ENCODE measurements at regions not wholly inside any gene's neighbourhood (a gene's known extent, or its start where the extent isn't known, plus 50 kb on each side); places are given as distances from the start of the nearest gene placed in this dataset.
"Not testable (repeated sequence)": the region's sequence is repeated elsewhere in the genome, so short reads cannot be mapped to it uniquely, and the experiment has no call there.

GRCh38 chr4:159966746-159967145 lies 863.9 kb downstream of the RAPGEF2 start:
- no peak for DNase-seq (ENCODE audit: low spot score)
- H3K36me3 Mint-ChIP-seq: peaks cover 13% of the 10 kb centered on the region
- ATAC-seq: peak; percentile 16; the same call in 1 of the 2 replicates
- H3K4me1 Mint-ChIP-seq: peaks cover 13% of the 10 kb centered on the region
- H3K27ac Mint-ChIP-seq: no peak overlapping the region
- peaks cover 24% of the 10 kb centered on the region for H3K9me3 Mint-ChIP-seq
- TF ChIP-seq ZNF232 (CRISPR knock-in tag; IDR thresholded peaks at IDR 0.05): no peak
- TF ChIP-seq JUN (CRISPR knock-in tag; IDR thresholded peaks at IDR 0.05): no peak
- TF ChIP-seq ZMAT4 (CRISPR knock-in tag; IDR thresholded peaks at IDR 0.05): no peak
- TF ChIP-seq NR2C2 (CRISPR knock-in tag; IDR thresholded peaks at IDR 0.05): no peak
- TF ChIP-seq RELA (CRISPR knock-in tag; IDR thresholded peaks at IDR 0.05; ENCODE audit: borderline replicate concordance): no peak
- no peak for TF ChIP-seq ARID4B (CRISPR knock-in tag; IDR thresholded peaks at IDR 0.05; ENCODE audit: borderline replicate concordance)
- no peak for TF ChIP-seq IRF1 (CRISPR knock-in tag; IDR thresholded peaks at IDR 0.05)
- TF ChIP-seq TP53 (CRISPR knock-in tag; IDR thresholded peaks at IDR 0.05): no peak
- no peak for TF ChIP-seq NFYB (CRISPR knock-in tag; conservative IDR thresholded peaks at IDR 0.05; ENCODE audit: low read depth)
- TF ChIP-seq NFATC4 (CRISPR knock-in tag; IDR thresholded peaks at IDR 0.05): no peak
- no peak for TF ChIP-seq PRRX2 (CRISPR knock-in tag; IDR thresholded peaks at IDR 0.05)
- TF ChIP-seq ZSCAN18 (CRISPR knock-in tag; IDR thresholded peaks at IDR 0.05): no peak
- no peak for TF ChIP-seq TCF7 (CRISPR knock-in tag; IDR thresholded peaks at IDR 0.05; ENCODE audit: low read depth)
- no peak for TF ChIP-seq ATF1 (CRISPR knock-in tag; IDR thresholded peaks at IDR 0.05)
- ChIA-PET POLR2A (no interaction called here), CTCF (no interaction called here)
- no peak overlapping the region for H3K4me3 Mint-ChIP-seq
- H3K27me3 Mint-ChIP-seq (ENCODE audit: low read depth): no peaks in the 10 kb centered on the region

GRCh38 chr4:159976871-159977482 lies 874.1 kb downstream of the RAPGEF2 start:
- peaks cover 29% of the 10 kb centered on the region for H3K9me3 Mint-ChIP-seq
- ATAC-seq (peak; percentile 22; the same call in 1 of the 2 replicates), DNase-seq (ENCODE audit: low spot score) (peak; percentile 15)
- H3K36me3 Mint-ChIP-seq: peaks cover 28% of the 10 kb centered on the region
- H3K27me3 Mint-ChIP-seq (ENCODE audit: low read depth); CTCF ChIA-PET; H3K4me3 Mint-ChIP-seq; POLR2A ChIA-PET: not testable (repeated sequence)
- 0 out of 2 replicates have a peak, but pooled peaks have one; percentile 43 for TF ChIP-seq ZMAT4 (CRISPR knock-in tag; IDR thresholded peaks at IDR 0.05)
- H3K4me1 Mint-ChIP-seq: peaks cover 54% of the 10 kb centered on the region
- peak overlapping the region; percentile 76 for H3K27ac Mint-ChIP-seq

GRCh38 chr4:159977907-159978617 lies 875.2 kb downstream of the RAPGEF2 start:
- Mint-ChIP-seq H3K4me3 (no peak overlapping the region), H3K27ac (no peak overlapping the region), H3K27me3 (ENCODE audit: low read depth) (no peaks in the 10 kb centered on the region; the same call in 1 of the 2 replicates), H3K9me3 (peaks cover 18% of the 10 kb centered on the region), H3K4me1 (peaks cover 54% of the 10 kb centered on the region), H3K36me3 (peaks cover 18% of the 10 kb centered on the region)
- POLR2A ChIA-PET: no interaction called here
- CTCF ChIA-PET: no interaction called here
- DNase-seq (ENCODE audit: low spot score): no peak
- no peak for ATAC-seq
- TF ChIP-seq RORB (CRISPR knock-in tag; IDR thresholded peaks at IDR 0.05) (no peak), TEAD1 (CRISPR knock-in tag; IDR thresholded peaks at IDR 0.05) (no peak), PREB (CRISPR knock-in tag; IDR thresholded peaks at IDR 0.05; ENCODE audit: borderline replicate concordance) (no peak), STAT6 (CRISPR knock-in tag; conservative IDR thresholded peaks at IDR 0.05; ENCODE audit: low read depth) (no peak), ZBTB21 (CRISPR knock-in tag; IDR thresholded peaks at IDR 0.05; ENCODE audit: borderline replicate concordance) (no peak), GTF2I (CRISPR knock-in tag; conservative IDR thresholded peaks at IDR 0.05) (no peak), KAT7 (CRISPR knock-in tag; IDR thresholded peaks at IDR 0.05; ENCODE audit: borderline replicate concordance) (no peak)

All from WTC11 (cell line).